Astrocyte of the spinal cord (primary cell): ENCODE measurements at regions not wholly inside any gene's neighbourhood (a gene's known extent, or its start where the extent isn't known, plus 50 kb on each side); places are given as distances from the start of the nearest gene placed in this dataset.

Experiments used
- DNase-seq: peaks from one replicate; pipeline ENCODE4 v3.0.0; 2011; ENCODE audit warnings: low read depth, low spot score
- H3K4me3 ChIP-seq: 2 replicates; pipeline ENCODE4 v1.5.1; 2011; ENCODE audit warnings: low read depth, mild to moderate bottlenecking, low read length, moderate library complexity
- CTCF ChIP-seq: IDR thresholded peaks from 2 replicates; pipeline ENCODE4 v1.5.1; 2012; ENCODE audit warnings: low read depth, mild to moderate bottlenecking, low read length, inconsistent platforms
- in situ Hi-C: cut with HindIII; loops from 2 replicates; pipeline ENCODE4 v1.10.0; 2017; ENCODE audit warnings: low sequenced_read_pairs

GRCh38 chr18:30254331-30254730 lies 788.2 kb downstream of the DSC3 start:
- DNase-seq = no peak
- in situ Hi-C loops = no loop called here
- TF ChIP-seq CTCF = no peak
- H3K4me3 ChIP-seq = no peak overlapping the region

- DNase-seq = no peak
- in situ Hi-C loops = no loop called here
- TF ChIP-seq CTCF = no peak
- H3K4me3 ChIP-seq = no peak overlapping the region
These were observed 794.5 kb downstream of the DSC3 start for GRCh38 chr18:30248056-30248455.

- no peak for TF ChIP-seq CTCF
- in situ Hi-C loops = no loop called here
- DNase-seq = peak; percentile 12
- no peak overlapping the region for H3K4me3 ChIP-seq
These were observed 796.6 kb downstream of the DSC3 start for GRCh38 chr18:30245766-30246455.

GRCh38 chr18:30234755-30235154 lies 807.8 kb downstream of the DSC3 start:
- in situ Hi-C loops = no loop called here
- TF ChIP-seq CTCF = no peak

GRCh38 chr18:30211112-30211511 lies 831.4 kb downstream of the DSC3 start:
- in situ Hi-C loops = no loop called here
- no peak overlapping the region for H3K4me3 ChIP-seq

More at GRCh38 chr18:30234755-30235154, 807.8 kb downstream of the DSC3 start:
- no peak for DNase-seq
- no peak overlapping the region for H3K4me3 ChIP-seq

GRCh38 chr18:30208546-30208945 lies 834.0 kb downstream of the DSC3 start:
- H3K4me3 ChIP-seq = no peak overlapping the region
- in situ Hi-C loops = no loop called here
- no peak for TF ChIP-seq CTCF
- DNase-seq = no peak

More at GRCh38 chr18:30211112-30211511, 831.4 kb downstream of the DSC3 start:
- TF ChIP-seq CTCF = no peak
- no peak for DNase-seq
